Sigmoid colon (tissue), 4 donors: ENCODE measurements at regions not wholly inside any gene's neighbourhood (a gene's known extent, or its start where the extent isn't known, plus 50 kb on each side); places are given as distances from the start of the nearest gene placed in this dataset.

Experiments used
- POLR2AphosphoS5 ChIP-seq, 4 donors: sonication (generic); formaldehyde crosslinking; IDR thresholded peaks; one replicate each; pipeline ENCODE4 v1.6.1; 2017; ENCODE audit warnings: antibody characterized with exemption in 4 of 4
- TF ChIP-seq, protein P1 (sequence below), 4 experiments: fragments of 450-650 bp in 3 of 4; fragments of 200-600 bp in 1 of 4; IDR thresholded peaks; one replicate each; pipeline ENCODE4 v1.5.1; 2016 to 2019; ENCODE audit warnings: antibody characterized with exemption in 4 of 4, mild to moderate bottlenecking in 3 of 4, moderate library complexity in 2 of 4

- no peak for TF ChIP-seq POLR2AphosphoS5 (IDR thresholded peaks at IDR 0.05)
- TF ChIP-seq, protein P1, sequence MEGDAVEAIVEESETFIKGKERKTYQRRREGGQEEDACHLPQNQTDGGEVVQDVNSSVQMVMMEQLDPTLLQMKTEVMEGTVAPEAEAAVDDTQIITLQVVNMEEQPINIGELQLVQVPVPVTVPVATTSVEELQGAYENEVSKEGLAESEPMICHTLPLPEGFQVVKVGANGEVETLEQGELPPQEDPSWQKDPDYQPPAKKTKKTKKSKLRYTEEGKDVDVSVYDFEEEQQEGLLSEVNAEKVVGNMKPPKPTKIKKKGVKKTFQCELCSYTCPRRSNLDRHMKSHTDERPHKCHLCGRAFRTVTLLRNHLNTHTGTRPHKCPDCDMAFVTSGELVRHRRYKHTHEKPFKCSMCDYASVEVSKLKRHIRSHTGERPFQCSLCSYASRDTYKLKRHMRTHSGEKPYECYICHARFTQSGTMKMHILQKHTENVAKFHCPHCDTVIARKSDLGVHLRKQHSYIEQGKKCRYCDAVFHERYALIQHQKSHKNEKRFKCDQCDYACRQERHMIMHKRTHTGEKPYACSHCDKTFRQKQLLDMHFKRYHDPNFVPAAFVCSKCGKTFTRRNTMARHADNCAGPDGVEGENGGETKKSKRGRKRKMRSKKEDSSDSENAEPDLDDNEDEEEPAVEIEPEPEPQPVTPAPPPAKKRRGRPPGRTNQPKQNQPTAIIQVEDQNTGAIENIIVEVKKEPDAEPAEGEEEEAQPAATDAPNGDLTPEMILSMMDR (IDR thresholded peaks at IDR 0.05), result no peak
Measured at GRCh38 chr5:123949043-123949804, 437.2 kb downstream of the CSNK1G3 start.
